Astrocyte (in vitro differentiated cells and primary cell): ENCODE measurements at regions not wholly inside any gene's neighbourhood (a gene's known extent, or its start where the extent isn't known, plus 50 kb on each side); places are given as distances from the start of the nearest gene placed in this dataset.
A peak's percentile ranks its signal among the peaks of the same experiment; 100 is the strongest.

Experiments
- DNase-seq: peaks from one replicate; pipeline ENCODE4 v3.0.0-alpha.2; 2010; ENCODE audit warnings: low read depth
- FAIRE-seq: peaks from 2 replicates; lab custom pipeline; 2011; peaks lifted over from hg19 to GRCh38; lab: Jason Lieb, UNC
- H2AFZ ChIP-seq: 2 replicates; pipeline ENCODE4 v1.6.0; 2012; ENCODE audit warnings: low read depth, low read length, inconsistent platforms
- H3K27ac ChIP-seq: 2 replicates; pipeline ENCODE4 v1.5.1; 2011; ENCODE audit warnings: low read depth, low read length, inconsistent platforms
- H3K27me3 ChIP-seq: 2 replicates; pipeline ENCODE4 v1.6.0; 2011; ENCODE audit warnings: low read length, inconsistent platforms; ENCODE audit not compliant: insufficient read depth
- H3K36me3 ChIP-seq: 2 replicates; pipeline ENCODE4 v1.5.1; 2011; ENCODE audit warnings: low read length, inconsistent platforms; ENCODE audit not compliant: insufficient read depth
- H3K4me1 ChIP-seq: 2 replicates; pipeline ENCODE4 v1.5.1; 2011; ENCODE audit warnings: low read length, inconsistent platforms; ENCODE audit not compliant: insufficient read depth
- H3K4me2 ChIP-seq: 2 replicates; pipeline ENCODE4 v1.6.0; 2012; ENCODE audit warnings: low read length, inconsistent platforms
- H3K4me3 ChIP-seq: 2 replicates; pipeline ENCODE4 v1.5.1; 2011; ENCODE audit warnings: low read depth, mild to moderate bottlenecking, low read length, inconsistent platforms; ENCODE audit not compliant: insufficient read depth
- H3K79me2 ChIP-seq: 2 replicates; pipeline ENCODE4 v1.6.0; 2012; ENCODE audit warnings: mild to moderate bottlenecking, low read length, inconsistent platforms; ENCODE audit not compliant: insufficient read depth
- H3K9ac ChIP-seq: 2 replicates; pipeline ENCODE4 v1.6.0; 2012; ENCODE audit warnings: mild to moderate bottlenecking, low read length, inconsistent platforms
- H3K9me3 ChIP-seq: 2 replicates; pipeline ENCODE4 v1.5.1; 2012; ENCODE audit warnings: low read depth, mild to moderate bottlenecking, low read length, inconsistent platforms; ENCODE audit not compliant: insufficient read depth
- H4K20me1 ChIP-seq: 2 replicates; pipeline ENCODE4 v1.6.0; 2012; ENCODE audit warnings: low read length, inconsistent platforms; ENCODE audit not compliant: insufficient read depth
- H3K27ac Mint-ChIP-seq: one replicate; pipeline ENCODE4 v1.8.0; 2021; ENCODE audit warnings: mild to moderate bottlenecking, mixed read lengths; ENCODE audit not compliant: unreplicated experiment
- H3K27me3 Mint-ChIP-seq: one replicate; pipeline ENCODE4 v1.8.0; 2021; ENCODE audit warnings: low read depth, mixed read lengths; ENCODE audit not compliant: unreplicated experiment
- H3K36me3 Mint-ChIP-seq: one replicate; pipeline ENCODE4 v1.8.0; 2021; ENCODE audit warnings: low read depth, mixed read lengths; ENCODE audit not compliant: unreplicated experiment
- H3K4me1 Mint-ChIP-seq: one replicate; pipeline ENCODE4 v1.8.0; 2021; ENCODE audit warnings: low read depth, mixed read lengths; ENCODE audit not compliant: unreplicated experiment
- H3K4me3 Mint-ChIP-seq: one replicate; pipeline ENCODE4 v1.8.0; 2021; ENCODE audit warnings: mild to moderate bottlenecking, moderate library complexity, mixed read lengths; ENCODE audit not compliant: unreplicated experiment
- H3K9me3 Mint-ChIP-seq: one replicate; pipeline ENCODE4 v1.8.0; 2021; ENCODE audit warnings: mild to moderate bottlenecking, mixed read lengths; ENCODE audit not compliant: unreplicated experiment
- EZH2 ChIP-seq: IDR thresholded peaks from 2 replicates; pipeline ENCODE4 v1.6.1; 2012; ENCODE audit warnings: mild to moderate bottlenecking, low read length, inconsistent platforms; ENCODE audit not compliant: insufficient read depth
- TF ChIP-seq, protein P1 (sequence below): IDR thresholded peaks from 2 replicates; pipeline ENCODE4 v1.5.1; 2011; ENCODE audit warnings: low read depth, mild to moderate bottlenecking, inconsistent platforms, low read length, moderate library complexity; ENCODE audit not compliant: insufficient read depth

DNA sequence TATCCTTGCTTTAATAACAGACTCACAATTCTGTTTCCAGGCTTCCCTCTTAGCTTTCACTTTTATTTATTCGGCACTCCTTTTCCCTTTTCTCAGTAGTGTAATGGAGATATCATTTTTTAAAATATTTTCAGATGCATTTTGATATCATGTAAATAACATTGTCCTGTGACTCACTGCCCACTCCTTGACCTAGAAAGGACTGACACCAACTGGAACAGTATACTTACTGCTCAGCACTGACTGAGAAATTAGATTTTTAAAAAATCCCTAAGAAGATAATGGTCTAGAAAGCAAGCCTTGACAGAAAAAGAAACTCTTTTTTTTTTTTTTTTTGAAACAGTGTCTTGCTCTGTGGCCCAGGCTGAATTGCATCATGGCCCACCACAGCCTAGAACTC, 118.0 kb upstream of the FSCB start:
- Mint-ChIP-seq H3K9me3 (no peaks in the 10 kb centered on the region), H3K27me3 (no peaks in the 10 kb centered on the region), H3K36me3 (no peaks in the 10 kb centered on the region), H3K27ac (no peak overlapping the region), H3K4me1 (peaks cover 2% of the 10 kb centered on the region), H3K4me3 (no peak overlapping the region)
- Histone ChIP-seq H3K4me3 (no peak overlapping the region), H3K4me1 (no peaks in the 10 kb centered on the region), H3K79me2 (no peaks in the 10 kb centered on the region), H4K20me1 (no peaks in the 10 kb centered on the region), H3K27ac (no peak overlapping the region), H3K9me3 (no peaks in the 10 kb centered on the region), H2AFZ (no peak overlapping the region), H3K9ac (no peak overlapping the region), H3K4me2 (no peak overlapping the region), H3K36me3 (no peaks in the 10 kb centered on the region), H3K27me3 (no peaks in the 10 kb centered on the region)
- DNase-seq (no peak), FAIRE-seq (no peak)
- TF ChIP-seq EZH2: no peak
- TF ChIP-seq, protein P1, sequence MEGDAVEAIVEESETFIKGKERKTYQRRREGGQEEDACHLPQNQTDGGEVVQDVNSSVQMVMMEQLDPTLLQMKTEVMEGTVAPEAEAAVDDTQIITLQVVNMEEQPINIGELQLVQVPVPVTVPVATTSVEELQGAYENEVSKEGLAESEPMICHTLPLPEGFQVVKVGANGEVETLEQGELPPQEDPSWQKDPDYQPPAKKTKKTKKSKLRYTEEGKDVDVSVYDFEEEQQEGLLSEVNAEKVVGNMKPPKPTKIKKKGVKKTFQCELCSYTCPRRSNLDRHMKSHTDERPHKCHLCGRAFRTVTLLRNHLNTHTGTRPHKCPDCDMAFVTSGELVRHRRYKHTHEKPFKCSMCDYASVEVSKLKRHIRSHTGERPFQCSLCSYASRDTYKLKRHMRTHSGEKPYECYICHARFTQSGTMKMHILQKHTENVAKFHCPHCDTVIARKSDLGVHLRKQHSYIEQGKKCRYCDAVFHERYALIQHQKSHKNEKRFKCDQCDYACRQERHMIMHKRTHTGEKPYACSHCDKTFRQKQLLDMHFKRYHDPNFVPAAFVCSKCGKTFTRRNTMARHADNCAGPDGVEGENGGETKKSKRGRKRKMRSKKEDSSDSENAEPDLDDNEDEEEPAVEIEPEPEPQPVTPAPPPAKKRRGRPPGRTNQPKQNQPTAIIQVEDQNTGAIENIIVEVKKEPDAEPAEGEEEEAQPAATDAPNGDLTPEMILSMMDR: no peak

DNA sequence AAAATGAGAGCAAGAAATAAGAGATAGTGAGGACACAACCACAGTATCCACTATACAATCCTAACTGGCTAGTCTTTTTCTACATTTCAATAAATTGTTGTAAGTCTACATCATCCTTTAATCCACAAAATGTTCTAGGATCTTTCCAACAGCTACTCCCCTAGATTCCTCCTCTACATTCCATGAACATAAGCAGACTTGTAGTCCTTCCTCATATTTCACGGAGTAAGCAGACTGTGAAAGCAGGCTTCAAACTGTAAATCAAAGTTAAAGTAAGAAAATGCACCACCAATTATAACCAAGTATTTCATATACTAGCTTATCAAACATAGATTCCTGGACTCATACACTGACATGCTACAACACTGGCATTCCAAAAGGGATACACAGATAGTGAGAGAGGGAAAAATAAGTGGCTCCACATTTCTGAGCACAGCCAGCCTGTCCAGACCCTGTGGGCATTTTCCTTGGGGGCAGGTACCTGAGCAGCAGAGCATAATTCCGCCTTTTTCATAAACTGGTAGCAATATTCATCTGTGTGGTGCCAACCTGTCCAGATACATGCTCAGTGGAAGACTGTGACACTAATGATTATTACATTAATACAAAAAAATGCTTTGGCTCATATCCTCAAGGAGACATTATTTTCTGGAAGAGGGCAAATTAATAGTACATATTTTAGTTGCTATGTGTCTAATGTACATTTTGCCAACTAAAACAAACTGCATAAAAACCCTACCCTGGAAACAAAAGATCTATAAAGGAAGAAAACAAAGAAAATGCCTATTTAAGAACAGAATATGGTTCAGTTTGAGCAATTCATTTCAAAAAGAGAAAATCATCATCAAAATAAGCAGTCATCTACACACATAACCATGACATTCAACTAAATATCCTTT, 113.3 kb upstream of the FSCB start:
- Histone ChIP-seq H3K4me2 (no peak overlapping the region), H3K4me1 (no peaks in the 10 kb centered on the region), H3K9me3 (no peaks in the 10 kb centered on the region), H3K4me3 (no peak overlapping the region), H3K79me2 (no peaks in the 10 kb centered on the region), H3K27me3 (no peaks in the 10 kb centered on the region), H3K27ac (no peak overlapping the region), H3K36me3 (no peaks in the 10 kb centered on the region), H2AFZ (no peak overlapping the region), H4K20me1 (no peaks in the 10 kb centered on the region), H3K9ac (no peak overlapping the region)
- TF ChIP-seq, protein P1: no peak
- TF ChIP-seq EZH2: no peak
- Mint-ChIP-seq H3K4me3 (no peak overlapping the region), H3K27ac (no peak overlapping the region), H3K36me3 (no peaks in the 10 kb centered on the region), H3K27me3 (no peaks in the 10 kb centered on the region), H3K4me1 (peaks cover 6% of the 10 kb centered on the region), H3K9me3 (no peaks in the 10 kb centered on the region)
- peak; percentile 11 for DNase-seq
- FAIRE-seq: no peak

DNA sequence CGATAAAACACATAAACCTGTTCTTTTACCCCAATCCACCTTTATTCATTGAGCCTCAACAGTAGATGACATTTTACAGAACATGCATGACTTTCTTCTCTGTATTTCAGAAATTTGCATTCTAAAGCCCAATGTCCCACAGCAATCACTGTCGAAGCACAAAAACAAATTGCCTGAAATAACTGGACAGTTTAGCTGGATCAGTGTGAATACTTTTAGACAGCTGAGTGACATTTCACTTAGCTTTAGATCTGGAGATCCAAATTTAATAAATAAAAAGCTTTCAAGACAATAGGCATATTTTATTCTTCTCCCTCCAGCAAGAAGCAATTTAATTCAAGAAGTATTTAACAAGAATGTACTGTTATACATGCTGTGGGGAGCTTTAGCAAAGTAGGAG, 109.1 kb upstream of the FSCB start:
- Histone ChIP-seq H3K4me1 (no peaks in the 10 kb centered on the region), H3K9ac (no peak overlapping the region), H3K27ac (no peak overlapping the region), H2AFZ (no peak overlapping the region), H4K20me1 (no peaks in the 10 kb centered on the region), H3K27me3 (no peaks in the 10 kb centered on the region), H3K79me2 (no peaks in the 10 kb centered on the region), H3K4me2 (no peak overlapping the region), H3K4me3 (no peak overlapping the region), H3K9me3 (no peaks in the 10 kb centered on the region), H3K36me3 (no peaks in the 10 kb centered on the region)
- no peaks in the 10 kb centered on the region for H3K9me3 Mint-ChIP-seq
- H3K36me3 Mint-ChIP-seq: no peaks in the 10 kb centered on the region
- no peak overlapping the region for H3K4me3 Mint-ChIP-seq
- H3K27me3 Mint-ChIP-seq: no peaks in the 10 kb centered on the region
- H3K27ac Mint-ChIP-seq: no peak overlapping the region
- DNase-seq: no peak
- TF ChIP-seq, protein P1: no peak
- TF ChIP-seq EZH2: no peak
- FAIRE-seq: no peak
- peaks cover 6% of the 10 kb centered on the region for H3K4me1 Mint-ChIP-seq
